Ishikawa (cell line): ENCODE measurements at regions not wholly inside any gene's neighbourhood (a gene's known extent, or its start where the extent isn't known, plus 50 kb on each side); places are given as distances from the start of the nearest gene placed in this dataset.

Experiments
- CEBPB ChIP-seq: IDR thresholded peaks from 2 replicates; pipeline ENCODE4 v1.6.1; 2012
- CREB1 ChIP-seq: IDR thresholded peaks from 2 replicates; pipeline ENCODE4 v1.6.1; 2012; ENCODE audit warnings: low read depth
- EGR1 ChIP-seq: IDR thresholded peaks from 2 replicates; pipeline ENCODE4 v1.6.1; 2012
- EP300 ChIP-seq: IDR thresholded peaks from 2 replicates; pipeline ENCODE4 v1.6.1; 2012; ENCODE audit warnings: borderline replicate concordance
- FOXM1 ChIP-seq: IDR thresholded peaks from 2 replicates; pipeline ENCODE4 v1.6.1; 2012; ENCODE audit warnings: low read depth, borderline replicate concordance
- MAX ChIP-seq: IDR thresholded peaks from 2 replicates; pipeline ENCODE4 v1.6.1; 2012
- NFIC ChIP-seq: IDR thresholded peaks from 2 replicates; pipeline ENCODE4 v1.6.1; 2012
- RAD21 ChIP-seq: IDR thresholded peaks from 2 replicates; pipeline ENCODE4 v1.6.1; 2012; ENCODE audit warnings: low read depth
- REST ChIP-seq: IDR thresholded peaks from 2 replicates; pipeline ENCODE4 v1.6.1; 2012; ENCODE audit warnings: low read depth, mild to moderate bottlenecking
- TAF1 ChIP-seq: IDR thresholded peaks from 2 replicates; pipeline ENCODE4 v1.6.1; 2012; ENCODE audit warnings: low read depth, mild to moderate bottlenecking
- TCF12 ChIP-seq: IDR thresholded peaks from 2 replicates; pipeline ENCODE4 v1.6.1; 2012; ENCODE audit warnings: low read depth
- TEAD4 ChIP-seq: IDR thresholded peaks from 2 replicates; pipeline ENCODE4 v1.6.1; 2012
- USF1 ChIP-seq: IDR thresholded peaks from 2 replicates; pipeline ENCODE4 v1.6.1; 2012
- YY1 ChIP-seq: IDR thresholded peaks from 2 replicates; pipeline ENCODE4 v1.6.1; 2012; ENCODE audit warnings: low read depth
- ZBTB7A ChIP-seq: IDR thresholded peaks from 2 replicates; pipeline ENCODE4 v1.6.1; 2012; ENCODE audit warnings: low read depth

GRCh38 chr14:53493860-53494259, 340.7 kb upstream of the DDHD1 start:
- no peak for TF ChIP-seq NFIC
- no peak for TF ChIP-seq MAX
- TF ChIP-seq EP300 = no peak
- TF ChIP-seq YY1 = no peak
- TF ChIP-seq RAD21 = no peak
- no peak for TF ChIP-seq ZBTB7A
- no peak for TF ChIP-seq TCF12
- no peak for TF ChIP-seq TAF1
- TF ChIP-seq TEAD4 = no peak
- TF ChIP-seq CEBPB = no peak
- TF ChIP-seq REST = no peak
- TF ChIP-seq FOXM1 = no peak
- TF ChIP-seq USF1 = no peak
- TF ChIP-seq CREB1 = no peak
- no peak for TF ChIP-seq EGR1

GRCh38 chr14:53493320-53493719, 340.2 kb upstream of the DDHD1 start:
- TF ChIP-seq USF1 (no peak), REST (no peak)

GRCh38 chr14:53491884-53492277, 338.8 kb upstream of the DDHD1 start:
- TF ChIP-seq TCF12 (no peak), YY1 (no peak), REST (no peak), FOXM1 (no peak), CEBPB (no peak), MAX (no peak), TEAD4 (no peak), EGR1 (no peak), EP300 (no peak), NFIC (no peak), ZBTB7A (no peak), CREB1 (no peak), RAD21 (no peak), USF1 (no peak), TAF1 (no peak)

- no peak for TF ChIP-seq CEBPB
- no peak for TF ChIP-seq FOXM1
- no peak for TF ChIP-seq EP300
- no peak for TF ChIP-seq NFIC
- TF ChIP-seq RAD21 = no peak
- no peak for TF ChIP-seq CREB1
- no peak for TF ChIP-seq MAX
- no peak for TF ChIP-seq YY1
- no peak for TF ChIP-seq TAF1
Measured at GRCh38 chr14:53491256-53491883, 338.2 kb upstream of the DDHD1 start.
